ENCODE measurements at regions not wholly inside any gene's neighbourhood (a gene's known extent, or its start where the extent isn't known, plus 50 kb on each side); places are given as distances from the start of the nearest gene placed in this dataset.

GRCh38 chr5:167905919-167906853 lies 385.3 kb upstream of the WWC1 start:
- no peaks in the 10 kb centered on the region for H3K36me3 ChIP-seq (replicated peaks in 1 of 2)
- H3K27me3 ChIP-seq = no peaks in the 10 kb centered on the region
- H3K27ac ChIP-seq = no peak overlapping the region
- no peaks in the 10 kb centered on the region for H3K9me3 ChIP-seq (replicated peaks in 1 of 3)
- 62 to 66% (median 64%) methylated on average over 6 of the region's 6 CpGs for WGBS, 4 donors
- DNase-seq = no peak
- no peak for TF ChIP-seq POLR2A (IDR thresholded peaks at IDR 0.05)
- TF ChIP-seq CTCF (IDR thresholded peaks at IDR 0.05) = no peak
- H3K4me1 ChIP-seq (replicated peaks in 1 of 2) = no peaks in the 10 kb centered on the region
- H3K4me3 ChIP-seq = no peak overlapping the region
- intact Hi-C loops (cut with DNase I) = no loop called here

- no peaks in the 10 kb centered on the region for H3K36me3 ChIP-seq (replicated peaks in 1 of 2)
- DNase-seq = peak in 1 of 7 donors; percentile 2
- H3K4me1 ChIP-seq (replicated peaks in 1 of 2) = no peaks in the 10 kb centered on the region
- H3K27me3 ChIP-seq = no peaks in the 10 kb centered on the region
- intact Hi-C loops (cut with DNase I) = no loop called here
- H3K4me3 ChIP-seq = no peak overlapping the region
- no peak overlapping the region for H3K27ac ChIP-seq
- TF ChIP-seq POLR2A (IDR thresholded peaks at IDR 0.05) = no peak
- TF ChIP-seq CTCF (IDR thresholded peaks at IDR 0.05) = no peak
- no peaks in the 10 kb centered on the region for H3K9me3 ChIP-seq (replicated peaks in 1 of 3)
Observed at GRCh38 chr5:167908606-167909005, 382.8 kb upstream of the WWC1 start.

GRCh38 chr5:167912941-167913665 lies 378.3 kb upstream of the WWC1 start:
- Histone ChIP-seq H3K9me3 (replicated peaks in 1 of 3) (no peaks in the 10 kb centered on the region), H3K4me3 (no peak overlapping the region), H3K4me1 (replicated peaks in 1 of 2) (no peaks in the 10 kb centered on the region), H3K27ac (no peak overlapping the region), H3K36me3 (replicated peaks in 1 of 2) (no peaks in the 10 kb centered on the region), H3K27me3 (no peaks in the 10 kb centered on the region)
- intact Hi-C loops (cut with DNase I) = no loop called here
- 60 to 67% (median 65%) methylated on average over 5 to 6 of the region's 6 CpGs for WGBS, 4 donors
- no peak for DNase-seq
- TF ChIP-seq CTCF (IDR thresholded peaks at IDR 0.05) = no peak
- TF ChIP-seq POLR2A (IDR thresholded peaks at IDR 0.05) = no peak

GRCh38 chr5:167915237-167915636 lies 376.2 kb upstream of the WWC1 start:
- H3K4me3 ChIP-seq = no peak overlapping the region
- 77 to 82% (median 80%) methylated on average over 4 of the region's 4 CpGs for WGBS, 4 donors
- DNase-seq = no peak
- intact Hi-C loops (cut with DNase I) = no loop called here
- H3K27ac ChIP-seq = no peak overlapping the region
- H3K27me3 ChIP-seq = no peaks in the 10 kb centered on the region
- TF ChIP-seq CTCF (IDR thresholded peaks at IDR 0.05) (no peak), POLR2A (IDR thresholded peaks at IDR 0.05) (no peak)
- no peaks in the 10 kb centered on the region for H3K9me3 ChIP-seq (replicated peaks in 1 of 3)
- no peaks in the 10 kb centered on the region for H3K4me1 ChIP-seq (replicated peaks in 1 of 2)
- no peaks in the 10 kb centered on the region for H3K36me3 ChIP-seq (replicated peaks in 1 of 2)
